Stomach (tissue), 4 donors: ENCODE measurements at regions not wholly inside any gene's neighbourhood (a gene's known extent, or its start where the extent isn't known, plus 50 kb on each side); places are given as distances from the start of the nearest gene placed in this dataset.

Experiments
- POLR2A ChIP-seq, 4 donors: fragments of 450-650 bp; IDR thresholded peaks; one replicate each; pipeline ENCODE4 v1.6.1; 2016; ENCODE audit warnings: antibody characterized with exemption in 4 of 4, control low read depth in 2 of 4, mild to moderate bottlenecking in 1 of 4, moderate library complexity in 1 of 4
- POLR2AphosphoS5 ChIP-seq, 3 donors: sonication (generic); formaldehyde crosslinking; IDR thresholded peaks; one replicate each; pipeline ENCODE4 v1.6.1; 2016; ENCODE audit warnings: antibody characterized with exemption in 3 of 3

DNA sequence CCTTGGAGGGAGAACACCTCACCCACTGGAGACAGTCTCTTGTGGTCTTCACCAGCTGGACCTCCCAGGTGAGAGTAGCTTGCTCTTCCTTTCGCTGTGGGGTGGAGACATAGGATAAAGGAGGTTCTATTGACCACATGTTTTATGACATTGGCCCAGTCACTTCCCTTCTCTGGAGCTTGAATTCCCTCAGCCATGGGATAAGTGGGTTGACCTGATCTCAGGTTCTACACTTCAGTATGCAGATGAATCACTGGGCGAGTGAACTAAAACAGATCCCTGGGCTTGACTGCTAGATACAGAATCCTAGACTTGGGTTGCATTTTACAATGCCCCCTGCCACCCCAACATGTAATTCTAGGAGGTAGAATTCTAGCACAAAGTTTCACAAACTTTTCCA, 54.8 kb upstream of the PRSS23 start:
- TF ChIP-seq POLR2A (IDR thresholded peaks at IDR 0.05): no peak
- TF ChIP-seq POLR2AphosphoS5 (IDR thresholded peaks at IDR 0.05): no peak
